ENCODE measurements at regions not wholly inside any gene's neighbourhood (a gene's known extent, or its start where the extent isn't known, plus 50 kb on each side); places are given as distances from the start of the nearest gene placed in this dataset.

DNA sequence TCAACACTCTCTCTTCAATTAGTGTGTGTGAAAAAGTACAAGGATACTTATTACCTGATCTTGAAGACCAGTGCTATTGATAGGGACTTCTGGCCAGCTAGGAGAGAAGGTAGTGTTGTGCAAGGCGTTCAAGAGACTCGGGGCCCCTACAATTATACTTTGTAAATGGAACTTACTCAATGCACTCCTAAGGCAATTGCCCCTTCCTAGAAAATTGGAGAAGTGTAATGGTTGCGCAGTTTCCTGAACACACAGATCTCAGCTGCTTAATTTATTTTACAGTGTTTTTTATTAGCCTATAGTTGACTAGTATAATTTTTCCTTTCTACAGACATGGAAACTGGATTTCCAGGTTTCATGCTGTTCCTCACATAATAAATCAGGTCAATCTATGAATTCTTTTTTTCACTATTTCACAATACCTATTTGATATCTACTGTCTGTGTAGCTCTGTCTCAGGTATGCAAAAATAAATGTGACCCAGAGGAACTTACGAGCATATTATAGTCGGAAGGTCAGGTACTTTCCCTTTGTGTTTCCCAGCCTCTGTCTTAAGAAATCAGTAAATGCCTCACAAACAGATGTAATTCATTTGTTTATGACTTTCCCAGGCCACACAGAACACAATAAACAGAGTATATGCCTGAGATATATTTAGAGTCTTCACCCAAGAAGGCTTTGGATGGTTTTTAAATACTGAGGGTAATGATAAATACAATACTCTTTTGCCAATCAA, 89.1 kb upstream of the TET2 start:
- peaks cover 8% of the 10 kb centered on the region for H3K9me3 ChIP-seq (replicated peaks; ENCODE audit: control insufficient read depth, insufficient read depth, low read length)
- no peaks in the 10 kb centered on the region for H3K36me3 ChIP-seq (ENCODE audit: control insufficient read depth in 2 of 2, insufficient read depth in 2 of 2, low read length in 1 of 2)
- SMC1A ChIA-PET (ENCODE audit: uncharacterized antibody, unreplicated experiment): interaction anchor here (0.7 to 2.6 kb wide), 6 partner anchors 10 to 620 kb away, joined by 3 to 5 read pairs (median 3); no protein-coding TSS in a partner anchor
- no peaks in the 10 kb centered on the region for H4K20me1 ChIP-seq (ENCODE audit: control insufficient read depth, insufficient read depth)
- TF ChIP-seq ATF2 (IDR thresholded peaks at IDR 0.05; ENCODE audit: low read length): peak; percentile 50; the same call in 1 of the 2 replicates
- no peak for TF ChIP-seq PAX5 (IDR thresholded peaks at IDR 0.05; ENCODE audit: borderline replicate concordance, low read depth, low read length)
- TF ChIP-seq ZSCAN29 (IDR thresholded peaks at IDR 0.05): no peak
- TF ChIP-seq ZNF384 (IDR thresholded peaks at IDR 0.05; ENCODE audit: borderline replicate concordance, low read depth, low read length): no peak
- 0 out of 2 replicates have a peak, but pooled peaks have one; percentile 0 for TF ChIP-seq NFIC (IDR thresholded peaks at IDR 0.05; ENCODE audit: low read depth, low read length)
- WGBS (ENCODE audit: insufficient coverage, insufficient replicate concordance, low lambda C conversion rate, missing lambda C conversion rate): 50% methylated on average over 5 of the region's 5 CpGs
- peak overlapping the region; percentile 46 for H3K9ac ChIP-seq (ENCODE audit: control insufficient read depth, insufficient read depth, low read length)
- peaks cover 48% of the 10 kb centered on the region for H3K4me1 ChIP-seq (ENCODE audit: control insufficient read depth, insufficient read depth, low read length)
- peak overlapping the region; percentile 90 for H3K27ac ChIP-seq (ENCODE audit: control insufficient read depth, insufficient read depth)
- H3K27me3 ChIP-seq (replicated peaks in 1 of 2; ENCODE audit: control insufficient read depth in 2 of 2, insufficient read depth in 2 of 2, low read length in 1 of 2): no peaks in the 10 kb centered on the region
- in situ Hi-C loops (cut with MboI): no loop called here
- POLR2A ChIA-PET: interaction anchor here (0.7 kb wide), 1 partner anchor 291 kb away, joined by 4 read pairs; no protein-coding TSS in a partner anchor
- CTCF ChIA-PET: interaction anchor here (0.7 to 1.4 kb wide), 3 partner anchors 17 to 1124 kb away, joined by 3 read pairs; no protein-coding TSS in a partner anchor
- peak; percentile 6; the same call in 2 of the 3 replicates for ATAC-seq
- BruUV-seq (replicated peaks): no TSS peak
- DNase-seq (ENCODE audit: low read depth, low spot score): peak; percentile 75
- H3K79me2 ChIP-seq (ENCODE audit: control insufficient read depth, insufficient read depth, low read length): no peaks in the 10 kb centered on the region
- H2AFZ ChIP-seq (ENCODE audit: control insufficient read depth, low read depth, low read length): peak overlapping the region; percentile 45
- peak overlapping the region; percentile 56 for H3K4me2 ChIP-seq (ENCODE audit: control insufficient read depth, insufficient read depth)
- no peak for FAIRE-seq
- H3K4me3 ChIP-seq: no peak overlapping the region; the same call in 1 of the 2 replicates
- RAD21 ChIA-PET (ENCODE audit: unreplicated experiment): interaction anchor here (0.8 kb wide), 1 partner anchor 416 kb away, joined by 3 read pairs; no protein-coding TSS in a partner anchor
- intact Hi-C loops (cut with micrococcal nuclease; ENCODE audit: unreplicated experiment): loop anchor here (1.0 to 10.0 kb wide), 3 partner anchors 249 to 993 kb away; partner anchors contain the start of gene CXXC4

Measured in GM12878 (cell line).